Body of pancreas (tissue), 4 donors: ENCODE measurements at regions not wholly inside any gene's neighbourhood (a gene's known extent, or its start where the extent isn't known, plus 50 kb on each side); places are given as distances from the start of the nearest gene placed in this dataset.

Source experiments
- ATAC-seq: fragments of 150-250 bp; one replicate; pipeline ENCODE4 v1.9.1; 2016
- DNase-seq, 4 donors: peaks; one replicate each; pipeline ENCODE4 v3.0.0-alpha.2; 2019
- H3K27ac ChIP-seq, 4 donors: fragments of 200-600 bp; sonication (generic); 1 replicate in 3 of 4; 2 replicates in 1 of 4; pipeline versions ENCODE4 v1.5.1 to v1.6.1; 2016 to 2019; ENCODE audit warnings: mild to moderate bottlenecking in 1 of 4, mixed read lengths in 1 of 4, moderate library complexity in 1 of 4
- H3K27me3 ChIP-seq, 2 donors: fragments of 200-600 bp; sonication (generic); one replicate each; pipeline ENCODE4 v1.6.0; 2016; ENCODE audit warnings: mild to moderate bottlenecking in 1 of 2
- H3K36me3 ChIP-seq, 2 donors: fragments of 200-600 bp; sonication (generic); replicated peaks in 1 of 2; 2 replicates each; pipeline ENCODE4 v1.5.1; 2016; ENCODE audit warnings: low read depth in 2 of 2; ENCODE audit not compliant: insufficient read depth in 1 of 2
- H3K4me1 ChIP-seq: fragments of 200-600 bp; sonication (generic); one replicate; pipeline ENCODE4 v1.6.0; 2016
- H3K4me3 ChIP-seq, 2 donors: fragments of 200-600 bp; sonication (generic); 1 replicate in 1 of 2; 2 replicates in 1 of 2; pipeline ENCODE4 v1.5.1; 2016 to 2019
- H3K9me3 ChIP-seq, 3 donors: fragments of 200-600 bp; sonication (generic); 1 replicate in 2 of 3; 2 replicates in 1 of 3; pipeline ENCODE4 v1.5.1; 2016
- CTCF ChIP-seq, 7 experiments: fragments of 450-650 bp in 4 of 7; fragments of 200-600 bp in 3 of 7; sonication (generic) in 3 of 7; IDR thresholded peaks; one replicate each; pipeline ENCODE4 v1.5.1; 2016 to 2019; ENCODE audit warnings: antibody characterized with exemption in 7 of 7
- POLR2A ChIP-seq, 3 donors: fragments of 450-650 bp; IDR thresholded peaks; one replicate each; pipeline ENCODE4 v1.6.1; 2016; ENCODE audit warnings: antibody characterized with exemption in 3 of 3, mild to moderate bottlenecking in 2 of 3
- WGBS, 2 donors: methylation state at CpG; one replicate each; pipeline ENCODE4 v1.1.5; 2017; 5-methylcytosine and 5-hydroxymethylcytosine counted together
- intact Hi-C: fragments of 100-400 bp; cut with DNase I; formaldehyde crosslinking; loops from one replicate; pipeline ENCODE4 v1.15.1; 2023

GRCh38 chr5:96562614-96563013 is 99.6 kb upstream of the CAST start:
- intact Hi-C loops = no loop called here
- Histone ChIP-seq H3K4me1 (no peaks in the 10 kb centered on the region), H3K9me3 (no peaks in the 10 kb centered on the region), H3K4me3 (no peak overlapping the region), H3K27me3 (no peaks in the 10 kb centered on the region), H3K27ac (no peak overlapping the region), H3K36me3 (no peaks in the 10 kb centered on the region)
- no peak for TF ChIP-seq CTCF (IDR thresholded peaks at IDR 0.05)
- no peak for TF ChIP-seq POLR2A (IDR thresholded peaks at IDR 0.05)
- ATAC-seq (no peak), DNase-seq (no peak)

GRCh38 chr5:96563816-96564215 is 98.4 kb upstream of the CAST start:
- 81 to 86% methylated on average over 3 of the region's 3 CpGs for WGBS, 2 donors
- Histone ChIP-seq H3K27me3 (no peaks in the 10 kb centered on the region), H3K9me3 (no peaks in the 10 kb centered on the region), H3K4me1 (no peaks in the 10 kb centered on the region), H3K27ac (no peak overlapping the region), H3K36me3 (no peaks in the 10 kb centered on the region), H3K4me3 (no peak overlapping the region)
- DNase-seq (no peak), ATAC-seq (no peak)
- intact Hi-C loops = no loop called here
- TF ChIP-seq POLR2A (IDR thresholded peaks at IDR 0.05) = no peak
- no peak for TF ChIP-seq CTCF (IDR thresholded peaks at IDR 0.05)

- DNase-seq (no peak), ATAC-seq (no peak)
- no peaks in the 10 kb centered on the region for H3K36me3 ChIP-seq
- intact Hi-C loops = no loop called here
- H3K27me3 ChIP-seq = no peaks in the 10 kb centered on the region
- WGBS, 2 donors = 70 to 89% methylated on average over 8 of the region's 8 CpGs
- H3K4me1 ChIP-seq = peaks cover 9% of the 10 kb centered on the region
- H3K9me3 ChIP-seq = no peaks in the 10 kb centered on the region
- no peak overlapping the region for H3K27ac ChIP-seq
- no peak overlapping the region for H3K4me3 ChIP-seq
- no peak for TF ChIP-seq CTCF (IDR thresholded peaks at IDR 0.05)
- no peak for TF ChIP-seq POLR2A (IDR thresholded peaks at IDR 0.05)
Observed at GRCh38 chr5:96565582-96566265, 96.5 kb upstream of the CAST start.

GRCh38 chr5:96566833-96567587 is 95.2 kb upstream of the CAST start:
- intact Hi-C loops = no loop called here
- no peak for DNase-seq
- no peak for TF ChIP-seq CTCF (IDR thresholded peaks at IDR 0.05)
- no peaks in the 10 kb centered on the region for H3K9me3 ChIP-seq
- WGBS, 2 donors = 61 to 78% methylated on average over 8 of the region's 8 CpGs
- no peaks in the 10 kb centered on the region for H3K27me3 ChIP-seq
- ATAC-seq = no peak
- no peaks in the 10 kb centered on the region for H3K36me3 ChIP-seq
- H3K4me3 ChIP-seq = no peak overlapping the region
- H3K27ac ChIP-seq = no peak overlapping the region
- peaks cover 9% of the 10 kb centered on the region for H3K4me1 ChIP-seq

GRCh38 chr5:96569332-96569731 is 92.8 kb upstream of the CAST start:
- no peak for DNase-seq
- no peak for ATAC-seq
- Histone ChIP-seq H3K36me3 (no peaks in the 10 kb centered on the region), H3K4me3 (no peak overlapping the region), H3K27me3 (no peaks in the 10 kb centered on the region), H3K27ac (peak overlapping the region in 1 of 4 donors; percentile 21), H3K9me3 (no peaks in the 10 kb centered on the region), H3K4me1 (peaks cover 9% of the 10 kb centered on the region)
- intact Hi-C loops = no loop called here
- TF ChIP-seq CTCF (IDR thresholded peaks at IDR 0.05) = no peak
- TF ChIP-seq POLR2A (IDR thresholded peaks at IDR 0.05) = no peak
- 70 to 74% methylated on average over 4 of the region's 4 CpGs for WGBS, 2 donors
